ENCODE measurements at regions not wholly inside any gene's neighbourhood (a gene's known extent, or its start where the extent isn't known, plus 50 kb on each side); places are given as distances from the start of the nearest gene placed in this dataset.

GRCh38 chr3:152626226-152626625 lies 208.7 kb upstream of the P2RY1 start:
- TF ChIP-seq CTCF (IDR thresholded peaks at IDR 0.05; ENCODE audit: insufficient read depth, missing control alignments): no peak
- DNase-seq (ENCODE audit: insufficient read length, low spot score) (no peak), FAIRE-seq (no peak)

GRCh38 chr3:152628496-152628895 lies 206.4 kb upstream of the P2RY1 start:
- FAIRE-seq (no peak), DNase-seq (ENCODE audit: insufficient read length, low spot score) (no peak)
- no peak for TF ChIP-seq CTCF (IDR thresholded peaks at IDR 0.05; ENCODE audit: insufficient read depth, missing control alignments)

GRCh38 chr3:152629363-152630122 lies 205.4 kb upstream of the P2RY1 start:
- no peak for FAIRE-seq
- no peak for DNase-seq (ENCODE audit: insufficient read length, low spot score)
- no peak for TF ChIP-seq CTCF (IDR thresholded peaks at IDR 0.05; ENCODE audit: insufficient read depth, missing control alignments)

- no peak for TF ChIP-seq CTCF (IDR thresholded peaks at IDR 0.05; ENCODE audit: insufficient read depth, missing control alignments)
- DNase-seq (ENCODE audit: insufficient read length, low spot score) (no peak), FAIRE-seq (no peak)
Measured at GRCh38 chr3:152635389-152635788, 199.5 kb upstream of the P2RY1 start.

- no peak for TF ChIP-seq CTCF (IDR thresholded peaks at IDR 0.05; ENCODE audit: insufficient read depth, missing control alignments)
- no peak for DNase-seq (ENCODE audit: insufficient read length, low spot score)
- FAIRE-seq: no peak
Measured at GRCh38 chr3:152636651-152637050, 198.3 kb upstream of the P2RY1 start.

- TF ChIP-seq CTCF (IDR thresholded peaks at IDR 0.05; ENCODE audit: insufficient read depth, missing control alignments): no peak
- no peak for DNase-seq (ENCODE audit: insufficient read length, low spot score)
- FAIRE-seq: no peak
Measured at GRCh38 chr3:152638214-152638613, 196.7 kb upstream of the P2RY1 start.

- no peak for FAIRE-seq
- no peak for TF ChIP-seq CTCF (IDR thresholded peaks at IDR 0.05; ENCODE audit: insufficient read depth, missing control alignments)
- no peak for DNase-seq (ENCODE audit: insufficient read length, low spot score)
Measured at GRCh38 chr3:152638707-152639450, 196.1 kb upstream of the P2RY1 start.
